GM21360 (cell line): ENCODE measurements at regions not wholly inside any gene's neighbourhood (a gene's known extent, or its start where the extent isn't known, plus 50 kb on each side); places are given as distances from the start of the nearest gene placed in this dataset.

Experiments
- ATAC-seq: cut with Tn5 transposase; IDR thresholded peaks from one replicate; pipeline ENCODE4 v1.9.1; 2021; ENCODE audit warnings: mild to moderate bottlenecking, moderate library complexity; ENCODE audit not compliant: unreplicated experiment

GRCh38 chr4:30653291-30653690 is 66.9 kb upstream of the PCDH7 start:
- no peak for ATAC-seq

GRCh38 chr4:30656828-30657227 is 63.3 kb upstream of the PCDH7 start:
- ATAC-seq = no peak

- ATAC-seq = no peak
These were observed 52.2 kb upstream of the PCDH7 start for GRCh38 chr4:30667919-30668318.

- no peak for ATAC-seq
These were observed 50.0 kb upstream of the PCDH7 start for GRCh38 chr4:30670206-30670605.
